Activated CD4-positive, alpha-beta T cell treated with anti-CD3 and anti-CD28 coated beads for 36 hours (primary cell): ENCODE measurements at regions not wholly inside any gene's neighbourhood (a gene's known extent, or its start where the extent isn't known, plus 50 kb on each side); places are given as distances from the start of the nearest gene placed in this dataset.

Experiments used
- ATAC-seq: fragments of 200-7000 bp; cut with Tn5 transposase; one replicate; pipeline ENCODE4 v1.10.0; 2021; ENCODE audit warnings: mild to moderate bottlenecking, moderate library complexity
- CTCF ChIA-PET: fragments of 350-600 bp; sonication (Branson Sonifier 250); formaldehyde crosslinking; loops from one replicate; lab custom pipeline; 2021; ENCODE audit warnings: antibody characterized with exemption; lab: Charles Lee
- POLR2A ChIA-PET: fragments of 350-600 bp; sonication (Branson Sonifier 250); formaldehyde crosslinking; loops from one replicate; lab custom pipeline; 2021; ENCODE audit warnings: antibody characterized with exemption, inconsistent platforms; lab: Charles Lee
- DNase-seq: peaks from one replicate; pipeline ENCODE4 v3.0.0-alpha.2; 2020
- H3K27ac Mint-ChIP-seq: one replicate; pipeline ENCODE4 v1.8.0; 2021; ENCODE audit warnings: mixed read lengths
- H3K27me3 Mint-ChIP-seq: one replicate; pipeline ENCODE4 v1.8.0; 2021; ENCODE audit warnings: mixed read lengths
- H3K36me3 Mint-ChIP-seq: one replicate; pipeline ENCODE4 v1.8.0; 2021; ENCODE audit warnings: low read depth, mixed read lengths
- H3K4me1 Mint-ChIP-seq: one replicate; pipeline ENCODE4 v1.8.0; 2021; ENCODE audit warnings: mixed read lengths
- H3K4me3 Mint-ChIP-seq: one replicate; pipeline ENCODE4 v1.8.0; 2021; ENCODE audit warnings: mild to moderate bottlenecking, moderate library complexity, mixed read lengths
- H3K9me3 Mint-ChIP-seq: one replicate; pipeline ENCODE4 v1.8.0; 2021; ENCODE audit warnings: low read depth, mixed read lengths
- intact Hi-C, 2 experiments: fragments of 100-400 bp; cut with DNase I in 1 of 2; cut with micrococcal nuclease in 1 of 2; formaldehyde crosslinking; loops; one replicate each; pipeline versions ENCODE4 v1.14.2 to v1.15.1; 2022 to 2024; cut with DNase I, micrococcal nuclease

- intact Hi-C loops: no loop called here
- CTCF ChIA-PET: no interaction called here
- ATAC-seq: no peak
Measured at GRCh38 chr6:142500250-142500786, 198.5 kb downstream of the ADGRG6 start.

GRCh38 chr6:142501795-142502194, 200.0 kb downstream of the ADGRG6 start:
- Mint-ChIP-seq H3K4me1 (no peaks in the 10 kb centered on the region), H3K27ac (no peak overlapping the region), H3K27me3 (no peaks in the 10 kb centered on the region), H3K4me3 (no peak overlapping the region), H3K36me3 (no peaks in the 10 kb centered on the region), H3K9me3 (peaks cover 16% of the 10 kb centered on the region)
- ATAC-seq (no peak), DNase-seq (no peak)
- POLR2A ChIA-PET: no interaction called here
- intact Hi-C loops: no loop called here
- CTCF ChIA-PET: no interaction called here

More at GRCh38 chr6:142500250-142500786, 198.5 kb downstream of the ADGRG6 start:
- Mint-ChIP-seq H3K4me1 (no peaks in the 10 kb centered on the region), H3K9me3 (peaks cover 16% of the 10 kb centered on the region), H3K27me3 (no peaks in the 10 kb centered on the region), H3K27ac (no peak overlapping the region), H3K36me3 (no peaks in the 10 kb centered on the region), H3K4me3 (no peak overlapping the region)
- DNase-seq: no peak
- POLR2A ChIA-PET: no interaction called here

- ATAC-seq: no peak
- CTCF ChIA-PET: interaction anchor here (0.7 kb wide), 1 partner anchor 570 kb away, joined by 4 read pairs; no protein-coding TSS in a partner anchor
- no peaks in the 10 kb centered on the region for H3K36me3 Mint-ChIP-seq
Measured at GRCh38 chr6:142507065-142507464, 205.3 kb downstream of the ADGRG6 start.

GRCh38 chr6:142510211-142510610, 208.4 kb downstream of the ADGRG6 start:
- H3K4me1 Mint-ChIP-seq: no peaks in the 10 kb centered on the region
- ATAC-seq: no peak
- POLR2A ChIA-PET: interaction anchor here (0.6 kb wide), 1 partner anchor 34 kb away, joined by 4 read pairs; no protein-coding TSS in a partner anchor

More at GRCh38 chr6:142507065-142507464, 205.3 kb downstream of the ADGRG6 start:
- no peak for DNase-seq
- Mint-ChIP-seq H3K27me3 (no peaks in the 10 kb centered on the region), H3K4me3 (no peak overlapping the region), H3K4me1 (no peaks in the 10 kb centered on the region), H3K9me3 (peaks cover 15% of the 10 kb centered on the region), H3K27ac (no peak overlapping the region)
- POLR2A ChIA-PET: no interaction called here
- intact Hi-C loops: no loop called here

GRCh38 chr6:142518126-142518525, 216.3 kb downstream of the ADGRG6 start:
- H3K4me3 Mint-ChIP-seq: no peak overlapping the region
- ChIA-PET POLR2A (no interaction called here), CTCF (interaction anchor here (0.6 to 0.8 kb wide), 2 partner anchors 85 to 527 kb away, joined by 3 to 5 read pairs; no protein-coding TSS in a partner anchor)
- no peak overlapping the region for H3K27ac Mint-ChIP-seq
- DNase-seq (no peak), ATAC-seq (no peak)
- peaks cover 14% of the 10 kb centered on the region for H3K9me3 Mint-ChIP-seq
- no peaks in the 10 kb centered on the region for H3K27me3 Mint-ChIP-seq
- no peaks in the 10 kb centered on the region for H3K36me3 Mint-ChIP-seq
- intact Hi-C loops: no loop called here
- H3K4me1 Mint-ChIP-seq: peaks cover 5% of the 10 kb centered on the region

More at GRCh38 chr6:142510211-142510610, 208.4 kb downstream of the ADGRG6 start:
- H3K36me3 Mint-ChIP-seq: no peaks in the 10 kb centered on the region
- no peak for DNase-seq
- H3K4me3 Mint-ChIP-seq: no peak overlapping the region
- no peak overlapping the region for H3K27ac Mint-ChIP-seq
- CTCF ChIA-PET: interaction anchor here (0.7 kb wide), 1 partner anchor 38 kb away, joined by 3 read pairs; no protein-coding TSS in a partner anchor
- intact Hi-C loops: no loop called here
- H3K27me3 Mint-ChIP-seq: no peaks in the 10 kb centered on the region
- H3K9me3 Mint-ChIP-seq: peaks cover 7% of the 10 kb centered on the region

- Mint-ChIP-seq H3K4me3 (no peak overlapping the region), H3K4me1 (peaks cover 5% of the 10 kb centered on the region), H3K36me3 (no peaks in the 10 kb centered on the region), H3K27ac (no peak overlapping the region), H3K9me3 (peaks cover 10% of the 10 kb centered on the region), H3K27me3 (no peaks in the 10 kb centered on the region)
- intact Hi-C loops: no loop called here
- CTCF ChIA-PET: interaction anchor here (0.8 kb wide), 1 partner anchor 84 kb away, joined by 3 read pairs; no protein-coding TSS in a partner anchor
- ATAC-seq (no peak), DNase-seq (no peak)
- POLR2A ChIA-PET: no interaction called here
Measured at GRCh38 chr6:142518761-142519160, 217.0 kb downstream of the ADGRG6 start.

GRCh38 chr6:142521791-142522190, 220.0 kb downstream of the ADGRG6 start:
- Mint-ChIP-seq H3K27ac (no peak overlapping the region), H3K27me3 (no peaks in the 10 kb centered on the region), H3K4me1 (peaks cover 5% of the 10 kb centered on the region), H3K4me3 (no peak overlapping the region), H3K9me3 (peaks cover under 1% of the 10 kb centered on the region), H3K36me3 (no peaks in the 10 kb centered on the region)
- DNase-seq (no peak), ATAC-seq (no peak)
- POLR2A ChIA-PET: no interaction called here
- CTCF ChIA-PET: interaction anchor here (1.4 kb wide), 1 partner anchor 907 kb away, joined by 3 read pairs; no protein-coding TSS in a partner anchor
- intact Hi-C loops: no loop called here

- peaks cover 2% of the 10 kb centered on the region for H3K27me3 Mint-ChIP-seq
- ATAC-seq (no peak), DNase-seq (no peak)
- H3K36me3 Mint-ChIP-seq: no peaks in the 10 kb centered on the region
- ChIA-PET CTCF (no interaction called here), POLR2A (interaction anchor here (0.6 to 0.7 kb wide), 2 partner anchors 274 to 877 kb away, joined by 3 to 4 read pairs; no protein-coding TSS in a partner anchor)
- intact Hi-C loops: no loop called here
- no peaks in the 10 kb centered on the region for H3K9me3 Mint-ChIP-seq
- no peak overlapping the region for H3K27ac Mint-ChIP-seq
- no peak overlapping the region for H3K4me3 Mint-ChIP-seq
- H3K4me1 Mint-ChIP-seq: peaks cover 2% of the 10 kb centered on the region
Measured at GRCh38 chr6:142523515-142524375, 221.9 kb downstream of the ADGRG6 start.

GRCh38 chr6:142530566-142530965, 228.8 kb downstream of the ADGRG6 start:
- H3K36me3 Mint-ChIP-seq: no peaks in the 10 kb centered on the region
- CTCF ChIA-PET: no interaction called here
- H3K27ac Mint-ChIP-seq: no peak overlapping the region
- peaks cover 2% of the 10 kb centered on the region for H3K27me3 Mint-ChIP-seq
- ATAC-seq (no peak), DNase-seq (no peak)
- no peaks in the 10 kb centered on the region for H3K4me1 Mint-ChIP-seq
- peaks cover 14% of the 10 kb centered on the region for H3K9me3 Mint-ChIP-seq
- intact Hi-C loops: no loop called here
- POLR2A ChIA-PET: no interaction called here
- no peak overlapping the region for H3K4me3 Mint-ChIP-seq

- Mint-ChIP-seq H3K9me3 (peaks cover 14% of the 10 kb centered on the region), H3K4me3 (no peak overlapping the region), H3K27me3 (peaks cover 2% of the 10 kb centered on the region), H3K36me3 (no peaks in the 10 kb centered on the region), H3K4me1 (no peaks in the 10 kb centered on the region), H3K27ac (no peak overlapping the region)
- POLR2A ChIA-PET: no interaction called here
- DNase-seq: no peak
- no peak for ATAC-seq
- intact Hi-C loops: no loop called here
- CTCF ChIA-PET: no interaction called here
Measured at GRCh38 chr6:142531727-142532126, 229.9 kb downstream of the ADGRG6 start.

GRCh38 chr6:142534076-142534475, 232.3 kb downstream of the ADGRG6 start:
- ChIA-PET POLR2A (no interaction called here), CTCF (interaction anchor here (1.6 kb wide), 1 partner anchor 59 kb away, joined by 4 read pairs; no protein-coding TSS in a partner anchor)
- intact Hi-C loops: no loop called here
- Mint-ChIP-seq H3K27me3 (no peaks in the 10 kb centered on the region), H3K4me1 (no peaks in the 10 kb centered on the region), H3K36me3 (no peaks in the 10 kb centered on the region), H3K4me3 (no peak overlapping the region), H3K9me3 (peaks cover 14% of the 10 kb centered on the region), H3K27ac (no peak overlapping the region)
- DNase-seq (no peak), ATAC-seq (no peak)
